ENCODE measurements at regions not wholly inside any gene's neighbourhood (a gene's known extent, or its start where the extent isn't known, plus 50 kb on each side); places are given as distances from the start of the nearest gene placed in this dataset.

DNA sequence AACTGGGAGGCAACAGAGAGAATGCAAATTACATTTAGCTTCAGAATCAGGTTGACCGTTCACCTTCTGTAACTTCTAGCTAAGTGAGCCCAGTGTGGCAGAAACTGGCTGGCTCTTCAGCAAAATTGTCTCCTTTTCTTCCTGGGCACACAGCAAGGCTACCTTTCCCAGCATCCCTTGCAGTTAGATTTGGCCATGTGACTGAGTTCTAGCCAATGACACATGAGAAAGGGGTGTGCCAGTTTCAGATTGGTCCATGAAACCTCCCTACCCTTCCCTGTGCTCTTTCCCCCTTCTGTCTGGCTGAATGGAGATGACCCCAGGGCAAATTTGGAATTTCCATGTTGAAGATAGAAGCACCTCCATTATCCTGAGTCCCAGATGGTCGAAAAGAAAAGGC lies 72.5 kb upstream of the SMIM23 start:
- H3K9ac ChIP-seq (ENCODE audit: low read length in 3 of 3): no peak overlapping the region
- peaks cover 0 to 6% (median 0%) of the 10 kb centered on the region in 3 donors for H3K9me3 ChIP-seq (ENCODE audit: control insufficient read depth in 2 of 3, insufficient read depth in 1 of 3, low read length in 3 of 3)
- H3K4me1 ChIP-seq (ENCODE audit: control insufficient read depth in 2 of 3, insufficient read depth in 2 of 3, low read depth in 1 of 3, low read length in 3 of 3): no peaks in the 10 kb centered on the region
- H3K36me3 ChIP-seq (ENCODE audit: control insufficient read depth in 2 of 3, insufficient read depth in 3 of 3, low read length in 3 of 3): no peaks in the 10 kb centered on the region
- TF ChIP-seq, protein P1, sequence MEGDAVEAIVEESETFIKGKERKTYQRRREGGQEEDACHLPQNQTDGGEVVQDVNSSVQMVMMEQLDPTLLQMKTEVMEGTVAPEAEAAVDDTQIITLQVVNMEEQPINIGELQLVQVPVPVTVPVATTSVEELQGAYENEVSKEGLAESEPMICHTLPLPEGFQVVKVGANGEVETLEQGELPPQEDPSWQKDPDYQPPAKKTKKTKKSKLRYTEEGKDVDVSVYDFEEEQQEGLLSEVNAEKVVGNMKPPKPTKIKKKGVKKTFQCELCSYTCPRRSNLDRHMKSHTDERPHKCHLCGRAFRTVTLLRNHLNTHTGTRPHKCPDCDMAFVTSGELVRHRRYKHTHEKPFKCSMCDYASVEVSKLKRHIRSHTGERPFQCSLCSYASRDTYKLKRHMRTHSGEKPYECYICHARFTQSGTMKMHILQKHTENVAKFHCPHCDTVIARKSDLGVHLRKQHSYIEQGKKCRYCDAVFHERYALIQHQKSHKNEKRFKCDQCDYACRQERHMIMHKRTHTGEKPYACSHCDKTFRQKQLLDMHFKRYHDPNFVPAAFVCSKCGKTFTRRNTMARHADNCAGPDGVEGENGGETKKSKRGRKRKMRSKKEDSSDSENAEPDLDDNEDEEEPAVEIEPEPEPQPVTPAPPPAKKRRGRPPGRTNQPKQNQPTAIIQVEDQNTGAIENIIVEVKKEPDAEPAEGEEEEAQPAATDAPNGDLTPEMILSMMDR (IDR thresholded peaks at IDR 0.05; ENCODE audit: borderline replicate concordance, extremely low read depth, insufficient read depth): no peak
- H3K4me3 ChIP-seq (ENCODE audit: low read length in 3 of 3): no peak overlapping the region
- H3K27me3 ChIP-seq (ENCODE audit: control insufficient read depth, insufficient read depth, low read length): no peaks in the 10 kb centered on the region
- intact Hi-C loops (cut with DNase I): no loop called here
- no peak for DNase-seq
- no peak overlapping the region for H3K27ac ChIP-seq (ENCODE audit: low read depth in 2 of 2, low read length in 2 of 2)
- FAIRE-seq: no peak

DNA sequence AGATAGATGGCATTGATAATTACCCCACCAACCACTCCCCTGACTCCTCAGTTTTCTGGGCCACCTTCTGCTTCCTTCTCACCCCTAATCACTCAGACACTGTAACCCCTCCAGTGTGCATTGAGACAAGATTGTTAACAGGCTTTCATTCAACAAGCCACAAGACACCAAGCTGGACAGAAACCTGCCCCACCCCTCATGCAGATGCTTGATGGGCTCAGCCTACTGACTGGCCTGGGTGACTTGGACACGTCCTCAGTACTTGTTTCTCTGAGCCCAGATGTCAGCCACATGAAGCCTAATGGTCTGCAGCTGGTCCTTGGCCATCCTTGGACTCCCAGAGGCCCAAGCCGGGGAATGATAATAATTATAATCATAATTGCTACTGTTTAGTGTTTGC lies 71.4 kb upstream of the SMIM23 start:
- Histone ChIP-seq H3K27me3 (ENCODE audit: control insufficient read depth, insufficient read depth, low read length) (no peaks in the 10 kb centered on the region), H3K4me3 (ENCODE audit: low read length in 3 of 3) (no peak overlapping the region), H3K27ac (ENCODE audit: low read depth in 2 of 2, low read length in 2 of 2) (no peak overlapping the region), H3K36me3 (ENCODE audit: control insufficient read depth in 2 of 3, insufficient read depth in 3 of 3, low read length in 3 of 3) (no peaks in the 10 kb centered on the region), H3K4me1 (ENCODE audit: control insufficient read depth in 2 of 3, insufficient read depth in 2 of 3, low read depth in 1 of 3, low read length in 3 of 3) (no peaks in the 10 kb centered on the region), H3K9ac (ENCODE audit: low read length in 3 of 3) (no peak overlapping the region), H3K9me3 (ENCODE audit: control insufficient read depth in 2 of 3, insufficient read depth in 1 of 3, low read length in 3 of 3) (peaks cover 0 to 9% (median 0%) of the 10 kb centered on the region in 3 donors)
- FAIRE-seq (no peak), DNase-seq (no peak)
- TF ChIP-seq, protein P1 (IDR thresholded peaks at IDR 0.05; ENCODE audit: borderline replicate concordance, extremely low read depth, insufficient read depth): no peak
- intact Hi-C loops (cut with DNase I): no loop called here

DNA sequence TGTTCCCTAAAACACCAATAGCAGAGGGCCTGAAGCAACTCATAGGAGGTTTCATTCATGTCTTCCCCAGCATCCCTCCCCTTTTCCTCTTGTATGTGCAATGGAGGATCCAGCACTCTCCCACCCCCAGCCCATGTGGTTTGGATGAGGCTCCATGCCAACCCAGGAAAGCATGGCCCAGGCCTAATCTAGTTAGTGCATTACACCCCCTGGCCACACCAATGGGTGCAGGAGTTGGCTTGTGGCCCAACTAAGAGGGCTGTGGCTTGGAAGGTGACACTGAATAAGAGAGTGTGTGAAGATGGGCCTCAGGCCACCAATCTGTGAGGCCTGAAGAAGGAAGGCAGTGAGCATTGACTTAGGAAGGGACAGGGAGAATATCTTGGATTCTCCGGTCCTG lies 70.8 kb upstream of the SMIM23 start:
- Histone ChIP-seq H3K36me3 (ENCODE audit: control insufficient read depth in 2 of 3, insufficient read depth in 3 of 3, low read length in 3 of 3) (no peaks in the 10 kb centered on the region), H3K27ac (ENCODE audit: low read depth in 2 of 2, low read length in 2 of 2) (no peak overlapping the region), H3K27me3 (ENCODE audit: control insufficient read depth, insufficient read depth, low read length) (no peaks in the 10 kb centered on the region), H3K9ac (ENCODE audit: low read length in 3 of 3) (no peak overlapping the region), H3K9me3 (ENCODE audit: control insufficient read depth in 2 of 3, insufficient read depth in 1 of 3, low read length in 3 of 3) (peaks cover 0 to 9% (median 0%) of the 10 kb centered on the region in 3 donors), H3K4me1 (ENCODE audit: control insufficient read depth in 2 of 3, insufficient read depth in 2 of 3, low read depth in 1 of 3, low read length in 3 of 3) (no peaks in the 10 kb centered on the region), H3K4me3 (ENCODE audit: low read length in 3 of 3) (no peak overlapping the region)
- FAIRE-seq (no peak), DNase-seq (no peak)
- intact Hi-C loops (cut with DNase I): no loop called here
- TF ChIP-seq, protein P1 (IDR thresholded peaks at IDR 0.05; ENCODE audit: borderline replicate concordance, extremely low read depth, insufficient read depth): no peak

DNA sequence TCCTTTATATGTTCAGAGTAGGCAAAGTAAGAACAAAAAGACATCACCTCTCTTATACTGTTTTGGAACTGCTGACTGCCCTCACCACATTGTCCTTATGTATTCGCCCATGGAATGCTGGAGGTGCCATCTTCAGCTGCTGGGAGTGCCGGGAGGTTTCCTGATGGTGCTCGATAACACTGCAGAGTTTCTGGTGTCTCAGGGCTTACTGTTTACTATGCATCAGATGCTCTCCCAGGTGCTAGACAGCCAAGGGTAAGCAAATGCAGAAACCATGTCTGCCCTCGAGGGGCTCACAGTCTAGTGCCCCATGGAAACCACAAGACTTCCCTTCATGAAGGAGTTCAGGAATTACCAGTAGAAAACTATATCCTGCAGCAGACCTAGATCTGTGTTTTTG lies 70.1 kb upstream of the SMIM23 start:
- H3K4me1 ChIP-seq (ENCODE audit: control insufficient read depth in 2 of 3, insufficient read depth in 2 of 3, low read depth in 1 of 3, low read length in 3 of 3): no peaks in the 10 kb centered on the region
- H3K4me3 ChIP-seq (ENCODE audit: low read length in 3 of 3): no peak overlapping the region
- no peak overlapping the region for H3K27ac ChIP-seq (ENCODE audit: low read depth in 2 of 2, low read length in 2 of 2)
- intact Hi-C loops (cut with DNase I): no loop called here
- peaks cover 0 to 9% (median 0%) of the 10 kb centered on the region in 3 donors for H3K9me3 ChIP-seq (ENCODE audit: control insufficient read depth in 2 of 3, insufficient read depth in 1 of 3, low read length in 3 of 3)
- FAIRE-seq (no peak), DNase-seq (no peak)
- no peak overlapping the region for H3K9ac ChIP-seq (ENCODE audit: low read length in 3 of 3)
- TF ChIP-seq, protein P1 (IDR thresholded peaks at IDR 0.05; ENCODE audit: borderline replicate concordance, extremely low read depth, insufficient read depth): no peak
- H3K36me3 ChIP-seq (ENCODE audit: control insufficient read depth in 2 of 3, insufficient read depth in 3 of 3, low read length in 3 of 3): no peaks in the 10 kb centered on the region
- no peaks in the 10 kb centered on the region for H3K27me3 ChIP-seq (ENCODE audit: control insufficient read depth, insufficient read depth, low read length)
